HG03097 (cell line): ENCODE measurements at regions not wholly inside any gene's neighbourhood (a gene's known extent, or its start where the extent isn't known, plus 50 kb on each side); places are given as distances from the start of the nearest gene placed in this dataset.
"Not testable (repeated sequence)": the region's sequence is repeated elsewhere in the genome, so short reads cannot be mapped to it uniquely, and the experiment has no call there.

Experiments
- ATAC-seq: cut with Tn5 transposase; IDR thresholded peaks from one replicate; pipeline ENCODE4 v1.9.1; 2021; ENCODE audit not compliant: unreplicated experiment, low FRiP score

GRCh38 chr10:107557916-107558315 is 393.4 kb upstream of the SORCS1 start:
- ATAC-seq, result no peak

GRCh38 chr10:107554333-107554732 is 389.8 kb upstream of the SORCS1 start:
- no peak for ATAC-seq

DNA sequence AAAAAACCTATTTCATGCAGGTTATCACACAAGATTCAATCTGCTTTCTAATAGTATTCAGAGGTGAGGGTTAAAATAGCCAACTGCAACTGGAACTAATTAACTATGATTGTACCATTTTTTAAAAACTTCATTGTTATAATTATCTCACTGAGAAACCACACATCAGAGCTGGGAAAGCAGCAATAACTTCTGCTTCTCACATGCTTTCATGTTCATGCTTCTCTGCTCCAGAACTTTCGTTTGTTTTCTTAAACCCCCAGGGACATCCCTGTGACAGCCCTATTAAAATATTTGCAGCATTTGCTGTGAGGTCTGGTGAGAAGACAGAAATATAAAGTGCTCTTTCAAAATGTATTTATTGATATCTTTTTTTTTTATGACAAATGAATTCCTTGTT is 389.0 kb upstream of the SORCS1 start:
- ATAC-seq, result no peak

- no peak for ATAC-seq
Observed at GRCh38 chr10:107552963-107553362, 388.5 kb upstream of the SORCS1 start.

- ATAC-seq, result no peak
Observed at GRCh38 chr10:107548301-107548700, 383.8 kb upstream of the SORCS1 start.

DNA sequence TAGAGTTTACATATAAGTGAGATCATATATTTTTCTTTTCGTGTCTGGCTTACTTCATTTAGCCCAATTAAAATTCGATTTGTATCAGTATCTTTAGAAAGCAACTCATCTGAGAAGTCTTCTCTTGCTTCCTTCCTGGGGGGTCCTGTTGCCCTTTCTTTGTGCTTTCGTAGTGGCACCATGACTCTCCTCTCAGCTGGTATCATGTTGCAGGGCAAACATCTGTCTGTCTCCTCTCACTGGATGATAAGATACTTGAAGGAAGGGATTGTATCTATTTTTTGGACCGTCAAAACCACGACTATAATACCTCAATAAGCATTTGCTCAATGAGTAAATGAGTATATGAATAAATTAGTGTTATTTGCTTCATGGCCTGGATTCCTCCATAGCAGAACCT is 382.5 kb upstream of the SORCS1 start:
- no peak for ATAC-seq

GRCh38 chr10:107546284-107546683 is 381.8 kb upstream of the SORCS1 start:
- ATAC-seq, result no peak

- no peak for ATAC-seq
Observed at GRCh38 chr10:107545717-107546116, 381.2 kb upstream of the SORCS1 start.

DNA sequence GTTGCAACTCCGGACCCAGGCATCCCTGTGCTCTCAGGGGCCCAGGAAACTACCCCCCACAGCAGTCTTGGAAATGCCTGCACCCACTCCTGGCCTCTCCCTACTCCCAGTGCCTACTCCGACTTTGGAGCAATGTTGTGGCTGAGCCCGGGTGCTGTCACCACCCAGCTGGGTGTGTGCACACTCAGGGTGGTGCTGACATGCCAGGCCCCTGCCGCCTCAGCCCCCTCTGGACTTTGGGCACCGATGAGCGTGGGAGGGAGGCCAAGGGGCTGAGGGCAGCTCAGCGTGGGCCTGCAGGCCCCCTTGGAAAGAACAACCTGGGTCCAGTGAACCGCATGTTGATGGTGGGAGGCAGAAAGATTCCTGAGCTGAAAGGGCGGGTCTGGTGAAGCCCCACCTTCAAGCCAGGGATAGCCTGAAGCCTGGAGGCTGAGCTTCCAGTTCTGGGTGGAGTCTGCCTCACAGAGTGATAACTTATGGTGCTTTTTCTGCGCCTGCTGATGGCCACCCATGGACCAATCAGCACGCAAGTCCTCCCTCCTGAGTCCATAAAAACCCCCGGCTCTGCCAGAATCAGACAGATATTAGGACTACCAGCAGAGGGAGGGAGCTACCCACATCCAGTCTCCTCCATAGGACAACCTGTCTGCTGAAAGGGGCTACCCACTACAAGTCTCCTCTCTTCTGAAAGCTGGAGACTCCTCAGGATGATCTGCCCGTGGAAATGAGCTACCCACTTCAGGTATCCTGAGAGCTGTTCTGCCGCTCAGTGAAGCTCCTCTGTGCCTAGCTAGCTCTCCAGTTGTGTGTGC is 380.4 kb upstream of the SORCS1 start:
- ATAC-seq, result no peak

- no peak for ATAC-seq
Observed at GRCh38 chr10:107542607-107543006, 378.1 kb upstream of the SORCS1 start.

DNA sequence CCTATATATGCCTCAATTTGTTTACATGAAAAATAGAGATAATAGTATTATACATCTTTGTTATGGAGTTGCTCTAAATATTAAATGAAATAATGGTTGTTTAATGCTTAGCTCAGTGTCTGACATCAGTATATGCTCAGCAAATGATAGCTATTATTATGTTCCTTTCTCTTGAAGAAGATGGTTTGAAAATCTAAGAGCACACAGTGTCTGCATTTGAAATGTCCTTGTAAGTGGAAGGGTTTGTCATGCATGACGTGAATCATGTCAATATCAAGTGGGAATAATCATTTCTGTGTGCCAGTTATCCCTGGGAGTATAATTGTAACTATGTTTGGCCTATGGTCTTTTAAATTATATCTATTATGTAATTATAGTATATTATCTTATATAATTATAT is 377.5 kb upstream of the SORCS1 start:
- ATAC-seq, result no peak

- no peak for ATAC-seq
Observed at GRCh38 chr10:107540981-107541380, 376.5 kb upstream of the SORCS1 start.

DNA sequence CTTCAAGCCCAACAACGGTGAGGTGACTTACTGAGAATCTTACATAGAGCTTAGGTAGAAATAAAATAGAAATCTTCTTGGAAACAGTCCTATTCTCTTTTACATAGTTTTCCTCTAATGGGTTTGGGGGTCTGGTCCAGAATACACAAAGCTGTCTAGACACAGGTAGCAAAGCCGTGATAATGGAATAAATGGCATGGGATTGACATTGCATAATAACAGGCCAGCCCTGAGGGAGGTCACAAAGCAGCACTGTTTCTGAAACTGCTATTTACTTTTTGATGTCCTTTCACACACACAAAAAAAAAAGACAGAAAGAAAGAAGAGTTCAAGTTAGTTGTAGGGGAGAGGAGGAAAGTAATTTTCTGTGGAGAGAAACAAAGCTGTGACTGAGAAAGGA is 364.8 kb upstream of the SORCS1 start:
- no peak for ATAC-seq

DNA sequence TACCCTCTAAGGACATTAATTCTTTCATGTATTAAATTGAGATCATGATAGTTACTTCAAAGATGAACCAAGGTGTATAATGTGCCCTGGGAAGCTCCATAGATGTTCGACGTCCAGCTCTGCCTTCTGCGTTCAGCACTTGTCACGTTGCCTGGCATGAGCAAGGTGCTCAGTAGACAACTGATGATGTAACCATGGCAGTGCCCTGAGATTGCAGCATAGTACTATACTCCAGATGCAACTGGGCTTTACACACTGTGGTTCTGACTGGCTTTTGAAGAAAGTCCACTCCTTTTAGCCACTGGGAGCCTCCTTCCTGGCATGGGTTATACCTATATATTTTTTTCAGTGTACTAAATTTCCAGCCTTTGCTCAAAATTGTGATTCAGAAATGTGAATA is 355.8 kb upstream of the SORCS1 start:
- no peak for ATAC-seq

GRCh38 chr10:107517811-107518210 is 353.3 kb upstream of the SORCS1 start:
- ATAC-seq, result no peak

- no peak for ATAC-seq
Observed at GRCh38 chr10:107516349-107516748, 351.8 kb upstream of the SORCS1 start.

GRCh38 chr10:107504011-107504410 is 339.5 kb upstream of the SORCS1 start:
- not testable (repeated sequence) for ATAC-seq

DNA sequence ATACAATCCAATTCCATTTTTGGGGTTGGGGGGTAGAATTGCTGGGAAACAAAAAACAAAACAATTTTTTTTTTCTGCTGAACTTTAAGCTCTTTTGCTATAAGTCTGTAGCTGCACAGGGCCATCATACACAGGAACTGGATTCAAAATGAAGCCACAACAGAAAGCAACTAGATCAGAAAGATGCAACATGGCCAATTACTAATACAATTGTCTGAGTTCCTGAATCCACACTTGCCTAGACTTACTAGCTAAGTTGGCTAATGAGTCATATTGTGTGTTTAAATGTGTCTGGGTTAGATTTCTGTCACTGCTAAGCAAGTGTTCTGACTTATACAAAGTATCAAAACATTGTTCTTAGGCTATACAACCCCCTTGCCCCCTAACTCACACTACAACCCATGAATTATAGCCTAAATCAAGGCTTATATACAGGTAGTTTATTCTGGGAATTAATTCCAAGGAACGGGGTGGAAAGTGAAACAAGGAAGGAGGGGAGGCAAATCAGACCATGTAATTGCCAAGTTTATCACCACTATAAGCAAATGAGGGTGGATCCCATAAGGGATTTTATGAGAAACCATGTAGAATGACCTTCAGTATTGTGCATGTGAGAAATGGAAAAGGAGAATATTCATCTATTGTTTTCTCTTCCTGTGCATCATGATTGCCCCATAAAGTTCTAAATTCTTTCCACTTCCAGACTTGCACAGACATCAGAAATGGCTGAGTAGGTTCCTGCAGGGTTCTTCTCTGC is 337.9 kb upstream of the SORCS1 start:
- ATAC-seq, result no peak

- no peak for ATAC-seq
Observed at GRCh38 chr10:107498983-107499382, 334.5 kb upstream of the SORCS1 start.

DNA sequence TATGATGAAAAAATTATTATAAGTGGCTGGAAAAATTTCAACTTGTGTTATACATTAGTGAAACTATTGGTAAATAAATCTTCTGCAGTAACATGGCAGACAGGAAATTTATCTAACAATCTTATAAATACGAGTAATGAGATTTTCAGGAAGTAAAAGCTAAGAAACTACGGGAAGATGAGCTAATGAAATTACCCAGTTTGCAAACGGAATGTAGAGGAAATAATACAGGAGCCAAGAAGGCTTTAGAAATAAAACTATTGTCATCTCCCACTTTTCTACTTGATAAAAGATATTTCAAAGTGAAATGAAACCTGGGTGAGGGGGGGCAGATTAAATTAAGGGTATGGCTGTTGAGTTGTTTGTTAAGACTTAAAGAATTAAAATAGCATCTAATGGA is 332.5 kb upstream of the SORCS1 start:
- no peak for ATAC-seq

DNA sequence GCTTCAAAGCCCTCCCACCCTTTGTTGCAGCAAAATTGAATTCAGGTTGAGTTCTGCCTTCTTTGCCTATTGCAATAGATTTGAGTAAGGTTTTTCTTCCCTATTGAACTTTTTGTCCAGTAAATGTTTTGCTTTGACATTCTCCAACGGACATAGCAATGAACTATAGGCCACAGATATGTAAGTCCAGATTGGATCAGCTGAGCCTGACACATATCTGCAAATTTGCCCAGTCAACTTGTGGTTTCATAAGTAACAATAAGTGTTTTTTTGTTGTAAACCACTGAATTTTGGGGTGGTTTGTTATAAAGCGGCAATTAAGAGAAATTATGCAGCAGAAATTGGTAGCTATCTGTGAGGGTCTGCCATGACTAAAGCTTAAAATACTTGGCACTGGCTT is 332.1 kb upstream of the SORCS1 start:
- no peak for ATAC-seq

DNA sequence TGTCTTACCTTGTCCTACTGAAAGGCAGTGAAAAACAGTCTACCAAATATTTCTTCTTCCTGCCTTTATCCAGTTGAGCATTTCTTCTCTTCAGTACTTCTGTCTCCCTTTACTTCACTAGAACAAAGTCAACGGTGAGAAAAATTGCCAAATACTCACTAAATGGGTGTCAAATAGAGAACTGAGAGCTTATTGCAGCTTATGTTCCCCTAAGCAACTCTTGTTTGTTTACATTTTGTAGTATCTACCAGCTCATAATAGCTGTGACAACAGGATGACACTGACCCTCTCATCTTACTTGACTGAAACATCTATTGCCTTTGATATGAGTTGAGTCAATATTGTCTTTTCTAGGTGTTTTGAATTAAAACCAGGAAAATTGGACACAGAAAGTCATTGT is 327.9 kb upstream of the SORCS1 start:
- ATAC-seq, result no peak
